GM18517 (cell line): ENCODE measurements at regions not wholly inside any gene's neighbourhood (a gene's known extent, or its start where the extent isn't known, plus 50 kb on each side); places are given as distances from the start of the nearest gene placed in this dataset.
"Not testable (repeated sequence)": the region's sequence is repeated elsewhere in the genome, so short reads cannot be mapped to it uniquely, and the experiment has no call there.

ENCODE experiments used
- ATAC-seq: cut with Tn5 transposase; IDR thresholded peaks from one replicate; pipeline ENCODE4 v1.9.1; 2021; ENCODE audit warnings: mild to moderate bottlenecking, moderate library complexity; ENCODE audit not compliant: unreplicated experiment

DNA sequence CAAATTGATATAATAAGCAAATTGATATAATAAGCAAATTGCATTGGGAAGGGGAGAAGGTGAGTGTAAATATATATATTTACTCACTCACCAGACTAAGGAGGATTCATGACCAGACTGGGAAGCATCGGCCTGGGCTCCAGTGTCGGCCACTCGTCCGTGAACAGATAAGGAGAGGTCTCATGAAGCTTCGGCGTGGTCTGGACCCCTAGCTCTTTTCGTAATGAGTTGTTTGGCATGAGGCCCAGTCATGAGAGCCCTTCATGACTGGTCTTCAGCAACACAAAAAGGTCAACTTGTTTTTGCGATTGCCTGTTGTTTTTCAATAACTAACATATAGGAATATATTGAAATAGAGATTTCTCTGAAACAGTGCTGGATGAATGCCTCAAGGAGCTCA, 222.9 kb upstream of the KCNK2 start:
- no peak for ATAC-seq

DNA sequence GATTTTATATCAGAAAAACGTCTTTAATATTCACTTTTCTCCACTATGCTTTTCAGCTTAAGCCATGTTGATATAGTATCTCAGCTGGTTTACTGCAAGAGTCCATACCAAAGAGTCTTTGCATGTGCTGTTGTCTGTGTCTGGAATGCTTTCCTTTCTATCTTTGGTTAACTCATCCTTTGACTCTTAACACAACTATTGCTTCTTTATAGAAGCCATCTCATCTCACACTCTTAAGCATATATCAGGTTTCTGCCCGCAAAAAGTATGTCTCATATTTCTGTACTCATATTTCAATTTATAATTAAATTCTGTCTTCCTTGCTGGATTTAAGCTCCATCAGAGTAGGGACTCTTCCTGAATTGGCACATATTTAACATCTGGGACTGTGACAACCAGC, 220.9 kb upstream of the KCNK2 start:
- ATAC-seq = no peak

DNA sequence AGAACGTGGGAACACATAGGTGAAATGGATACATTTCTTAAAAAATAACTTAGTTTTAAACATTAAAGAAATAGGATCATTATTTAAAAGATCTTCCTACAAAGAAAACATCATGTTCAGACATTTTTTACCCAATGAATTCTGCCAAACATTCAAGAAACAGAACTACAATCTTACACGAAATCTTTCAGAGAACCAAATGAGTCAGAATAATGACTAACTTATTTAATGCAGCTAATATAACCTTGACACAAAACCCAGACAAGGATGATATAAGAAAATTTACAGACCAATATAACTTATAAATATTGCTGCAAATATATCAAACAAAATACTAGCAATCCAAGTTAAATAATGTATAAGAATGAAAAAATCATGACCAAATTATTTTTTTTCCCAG, 220.1 kb upstream of the KCNK2 start:
- no peak for ATAC-seq

- no peak for ATAC-seq
Measured at GRCh38 chr1:214864896-214865688, 217.4 kb upstream of the KCNK2 start.

- not testable (repeated sequence) for ATAC-seq
Measured at GRCh38 chr1:214870426-214870825, 212.1 kb upstream of the KCNK2 start.

DNA sequence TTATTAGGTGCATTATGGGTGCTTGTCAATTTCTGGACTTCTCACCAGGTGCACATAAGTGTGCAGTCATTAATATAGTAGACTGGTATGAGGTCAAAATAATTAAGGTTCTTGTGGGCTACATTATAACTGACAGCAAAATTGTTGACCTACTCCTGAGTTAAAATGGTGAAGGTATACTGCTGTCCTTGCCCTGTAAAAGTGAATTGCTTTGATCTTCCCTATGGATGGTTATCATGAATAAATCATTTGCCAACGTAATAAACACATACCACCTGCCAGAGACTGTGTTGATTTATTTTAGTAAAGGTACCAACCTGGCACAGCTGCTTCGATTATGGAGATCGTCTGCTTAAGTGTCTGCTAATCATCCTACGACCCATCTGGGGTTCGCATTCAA, 201.6 kb upstream of the KCNK2 start:
- no peak for ATAC-seq

DNA sequence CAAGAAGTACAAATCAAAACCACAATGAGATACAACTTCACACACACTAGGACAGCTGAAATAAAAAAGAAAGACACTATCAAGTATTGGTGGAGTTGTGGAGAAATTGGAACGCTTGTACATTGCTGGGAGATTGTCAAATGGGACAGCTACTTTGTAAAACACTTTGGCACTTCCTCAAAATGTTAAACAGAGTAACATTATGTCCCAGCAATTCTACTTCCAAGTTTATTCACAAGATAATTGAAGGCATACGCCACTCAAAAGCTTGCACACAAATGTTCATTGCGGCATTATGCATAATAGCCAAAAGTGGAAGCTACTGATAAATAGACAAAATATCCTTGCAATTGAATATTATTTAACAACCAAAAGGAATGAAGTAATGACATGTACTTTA, 199.9 kb upstream of the KCNK2 start:
- ATAC-seq = no peak

DNA sequence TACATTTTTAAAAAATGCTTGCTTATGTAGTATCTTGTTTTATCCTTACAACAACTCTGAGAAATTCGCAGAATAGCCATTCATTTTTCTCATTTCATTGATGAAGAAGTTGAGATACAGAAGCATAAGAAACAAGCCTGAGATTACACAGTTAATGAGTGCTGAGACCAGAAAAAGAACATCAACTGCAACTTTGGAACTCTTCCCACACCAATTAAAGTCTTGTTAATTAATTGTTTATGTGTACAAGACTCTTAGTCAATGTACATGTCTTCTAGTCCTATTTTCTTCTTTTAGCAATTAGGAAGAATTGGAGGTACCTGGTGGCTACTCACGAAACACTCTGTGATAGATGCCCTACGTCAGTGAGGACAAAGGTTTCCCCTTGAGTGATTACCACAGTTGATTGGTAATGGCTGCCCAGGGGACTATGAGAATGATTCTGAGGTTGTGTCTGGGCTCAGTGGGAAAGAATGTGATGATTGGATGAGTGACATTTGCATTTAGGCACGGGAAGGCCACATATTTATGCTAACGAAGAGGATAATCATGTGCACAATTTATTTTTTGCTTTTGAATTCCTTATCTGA, 187.4 kb upstream of the KCNK2 start:
- no peak for ATAC-seq

DNA sequence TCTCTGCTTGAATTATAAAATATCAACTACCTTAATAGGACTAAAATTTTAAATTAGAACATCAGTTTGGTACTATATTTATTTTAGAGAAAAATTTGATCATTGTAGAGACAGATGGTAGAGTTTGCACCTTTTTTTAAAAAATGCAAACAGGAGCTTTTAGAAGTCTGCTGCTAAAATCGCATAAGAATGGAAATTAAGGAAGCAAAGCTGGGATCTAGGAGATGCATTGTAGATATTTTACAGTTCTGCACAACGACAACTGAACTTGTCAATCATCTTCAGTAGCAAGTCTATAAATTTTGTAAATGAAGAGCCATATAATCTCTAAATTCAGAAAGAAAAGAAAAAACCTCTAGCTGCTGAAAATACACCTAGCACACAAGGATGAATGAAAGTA, 185.6 kb upstream of the KCNK2 start:
- no peak for ATAC-seq

GRCh38 chr1:214897581-214897980, 185.0 kb upstream of the KCNK2 start:
- no peak for ATAC-seq

GRCh38 chr1:214898161-214898560, 184.4 kb upstream of the KCNK2 start:
- ATAC-seq = no peak

GRCh38 chr1:214898718-214899117, 183.8 kb upstream of the KCNK2 start:
- ATAC-seq = no peak

DNA sequence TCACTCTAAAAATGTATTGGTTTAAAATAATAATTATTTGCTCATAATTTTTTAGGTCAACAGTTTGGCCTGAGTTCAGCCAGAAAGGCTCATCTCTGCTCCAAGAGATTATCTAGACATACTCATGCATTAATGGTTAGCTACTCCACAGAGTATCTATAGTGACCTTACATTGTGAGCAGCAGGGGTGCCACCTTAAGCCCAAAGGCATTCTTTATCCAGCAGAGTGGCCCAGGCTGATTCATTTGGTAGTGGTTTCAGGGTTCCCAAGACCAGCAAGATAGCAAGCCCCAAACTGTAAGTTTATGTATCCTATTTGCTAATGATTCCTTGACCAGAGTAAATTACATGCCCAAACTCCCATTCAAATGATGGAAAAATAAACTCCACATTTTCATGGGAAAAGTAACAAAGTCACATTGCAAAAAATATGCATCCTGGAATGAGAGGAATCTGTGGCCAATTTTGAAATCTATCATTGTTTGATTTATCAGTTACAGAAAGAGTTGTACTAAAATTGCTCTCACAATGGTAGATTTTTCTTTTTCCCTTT, 182.6 kb upstream of the KCNK2 start:
- no peak for ATAC-seq

- ATAC-seq = no peak
Measured at GRCh38 chr1:214900590-214900989, 181.9 kb upstream of the KCNK2 start.

DNA sequence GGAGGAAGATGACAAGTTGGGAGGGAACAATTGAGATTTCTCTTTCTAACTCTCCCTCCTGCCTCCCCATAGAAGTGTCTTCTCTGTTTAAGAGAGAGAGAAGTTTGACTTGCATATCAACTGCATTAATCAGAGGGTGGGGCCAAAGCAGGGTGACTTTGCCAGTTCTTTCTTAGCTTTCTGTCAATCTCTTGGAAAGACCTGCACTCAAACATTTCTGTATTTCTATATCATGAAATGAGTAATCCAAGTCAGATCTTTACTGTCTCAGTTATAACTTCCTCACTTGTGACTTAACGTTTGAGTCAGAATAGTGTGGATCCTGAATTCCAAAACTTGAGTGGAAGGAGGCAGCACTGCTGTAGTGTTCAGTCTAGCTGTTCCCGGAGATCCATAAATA, 180.8 kb upstream of the KCNK2 start:
- ATAC-seq = no peak

DNA sequence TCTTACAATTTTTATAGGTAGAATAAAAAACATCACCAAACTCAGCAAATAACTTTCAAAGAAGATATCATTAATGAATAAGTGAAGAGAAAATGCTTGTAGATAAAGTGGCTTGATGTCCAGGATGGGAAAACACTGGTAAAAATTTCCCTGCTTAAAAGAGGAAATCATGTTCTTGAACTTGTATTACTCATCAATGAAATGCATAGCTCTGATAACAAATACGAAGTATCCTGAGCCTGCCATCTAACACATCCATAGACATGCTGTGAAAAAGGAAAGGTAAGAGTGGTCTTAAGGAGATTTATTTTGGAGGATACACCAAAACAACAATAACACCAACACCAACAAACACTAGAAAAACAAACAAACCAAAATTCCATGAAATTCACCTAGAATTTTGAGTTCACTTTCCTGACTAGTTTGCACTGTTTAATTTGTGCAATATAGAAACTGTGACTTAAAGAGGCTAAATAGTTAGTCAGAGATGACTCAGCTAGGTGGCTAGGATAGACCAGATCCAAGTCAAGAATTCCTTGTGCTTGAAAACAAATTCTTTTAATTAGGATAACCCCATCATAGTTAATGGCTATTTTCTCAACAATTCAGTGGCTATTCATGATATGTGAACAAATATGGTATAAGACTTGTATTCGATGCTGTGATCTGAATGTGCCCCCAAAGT, 179.8 kb upstream of the KCNK2 start:
- ATAC-seq = no peak

- ATAC-seq = no peak
Measured at GRCh38 chr1:214912127-214912526, 170.4 kb upstream of the KCNK2 start.

GRCh38 chr1:214913966-214914365, 168.6 kb upstream of the KCNK2 start:
- no peak for ATAC-seq

DNA sequence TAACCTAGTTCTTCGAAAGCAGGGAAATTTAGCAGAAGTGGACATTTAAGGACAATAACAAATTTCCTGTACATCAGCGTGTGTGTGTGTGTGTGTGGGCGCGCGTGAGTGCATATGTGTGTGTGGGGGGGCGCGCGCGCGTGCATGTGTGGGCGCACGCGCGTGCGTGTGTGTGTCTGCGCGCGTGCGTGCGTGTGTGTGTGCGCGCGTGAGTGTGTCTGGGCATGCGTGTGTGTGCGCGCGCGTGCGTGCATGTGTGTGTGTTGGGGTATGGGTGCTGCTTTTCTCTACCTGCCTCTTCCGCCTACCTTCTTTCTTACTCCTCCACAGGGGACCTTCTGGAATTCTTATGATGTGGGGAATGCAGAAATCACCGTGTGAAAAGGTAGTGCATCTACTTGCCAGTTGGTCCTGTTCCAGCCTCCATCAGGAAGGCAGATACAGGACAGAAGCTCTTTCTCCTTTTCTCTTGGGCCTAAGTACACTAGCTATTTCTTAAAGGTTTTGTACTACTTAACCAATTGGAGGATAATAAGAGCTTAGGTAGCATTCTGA, 165.4 kb upstream of the KCNK2 start:
- ATAC-seq = no peak

GRCh38 chr1:214918745-214919144, 163.8 kb upstream of the KCNK2 start:
- no peak for ATAC-seq

GRCh38 chr1:214920337-214920736, 162.2 kb upstream of the KCNK2 start:
- no peak for ATAC-seq
